H1 (cell line): ENCODE measurements at regions not wholly inside any gene's neighbourhood (a gene's known extent, or its start where the extent isn't known, plus 50 kb on each side); places are given as distances from the start of the nearest gene placed in this dataset.
A peak's percentile ranks its signal among the peaks of the same experiment; 100 is the strongest.

Experiments used
- CTCF ChIA-PET: fragments of 300-600 bp; sonication (Branson Sonifier 250); formaldehyde crosslinking; loops from one replicate; lab custom pipeline; 2021; ENCODE audit not compliant: partially characterized antibody; lab: Charles Lee
- POLR2A ChIA-PET: fragments of 300-600 bp; sonication (Branson Sonifier 250); formaldehyde crosslinking; loops from one replicate; lab custom pipeline; 2021; ENCODE audit warnings: inconsistent platforms; ENCODE audit not compliant: partially characterized antibody; lab: Charles Lee
- DNase-seq, 2 experiments: peaks; one replicate each; pipeline versions ENCODE4 v3.0.0 to v3.0.0-alpha.2; 2010 to 2022; ENCODE audit warnings: low spot score in 2 of 2, low read depth in 1 of 2, mixed read lengths in 1 of 2
- FAIRE-seq: peaks from 2 replicates; lab custom pipeline; 2011; peaks lifted over from hg19 to GRCh38; lab: Jason Lieb, UNC
- H2AFZ ChIP-seq: 2 replicates; pipeline ENCODE4 v1.8.1; 2012; ENCODE audit warnings: low read length, inconsistent platforms
- H2AK5ac ChIP-seq: 2 replicates; pipeline ENCODE4 v1.6.1; 2013; ENCODE audit warnings: low read depth, low read length
- H2BK120ac ChIP-seq: replicated peaks from 2 replicates; pipeline ENCODE3; 2013; ENCODE audit warnings: low read depth, low read length, inconsistent platforms
- H2BK12ac ChIP-seq: 2 replicates; pipeline ENCODE4 v1.6.1; 2013; ENCODE audit warnings: low read depth, low read length
- H2BK15ac ChIP-seq: 2 replicates; pipeline ENCODE4 v1.6.1; 2013; ENCODE audit warnings: low read length
- H2BK20ac ChIP-seq: 2 replicates; pipeline ENCODE4 v1.6.1; 2013; ENCODE audit warnings: low read length
- H2BK5ac ChIP-seq: 2 replicates; pipeline ENCODE4 v1.6.1; 2013; ENCODE audit warnings: low read depth, low read length
- H3K14ac ChIP-seq: 2 replicates; pipeline ENCODE4 v1.6.1; 2013; ENCODE audit warnings: inconsistent platforms; ENCODE audit not compliant: insufficient read length
- H3K18ac ChIP-seq: 2 replicates; pipeline ENCODE4 v1.6.1; 2013; ENCODE audit warnings: low read length; ENCODE audit errors: extremely low read depth
- H3K23ac ChIP-seq: 2 replicates; pipeline ENCODE4 v1.6.1; 2013; ENCODE audit warnings: inconsistent platforms; ENCODE audit not compliant: insufficient read length
- H3K23me2 ChIP-seq: 2 replicates; pipeline ENCODE4 v1.6.1; 2013; ENCODE audit warnings: low read depth, low read length
- H3K27ac ChIP-seq: 2 replicates; pipeline ENCODE4 v1.6.1; 2011; ENCODE audit warnings: low read depth, low read length, inconsistent platforms
- H3K27me3 ChIP-seq, 4 experiments: replicated peaks in 1 of 4; 1 replicate in 1 of 4; 2 replicates in 3 of 4; pipeline versions ENCODE4 v1.6.1 to v1.8.1; 2011 to 2013; ENCODE audit warnings: low read length in 3 of 4, mild to moderate bottlenecking in 3 of 4, inconsistent platforms in 2 of 4, mixed read lengths in 2 of 4, moderate library complexity in 1 of 4; ENCODE audit not compliant: control insufficient read depth in 3 of 4, insufficient read depth in 3 of 4; ENCODE audit errors: extremely low read depth in 1 of 4
- H3K36me3 ChIP-seq, 4 experiments: 2 replicates each; pipeline versions ENCODE4 v1.6.1 to v1.8.1; 2011 to 2013; ENCODE audit warnings: mild to moderate bottlenecking in 4 of 4, low read length in 3 of 4, moderate library complexity in 2 of 4, control low read depth in 1 of 4, inconsistent platforms in 1 of 4; ENCODE audit not compliant: insufficient read depth in 4 of 4, control insufficient read depth in 2 of 4
- H3K4ac ChIP-seq: replicated peaks from 2 replicates; pipeline ENCODE3; 2013; ENCODE audit warnings: low read length, low read depth, mixed read lengths, inconsistent platforms; ENCODE audit not compliant: insufficient read length
- H3K4me1 ChIP-seq, 4 experiments: replicated peaks in 1 of 4; 1 replicate in 1 of 4; 2 replicates in 3 of 4; pipeline versions ENCODE4 v1.6.1 to v1.8.1; 2011 to 2013; ENCODE audit warnings: low read length in 3 of 4, inconsistent platforms in 2 of 4, mixed read lengths in 1 of 4; ENCODE audit not compliant: insufficient read depth in 4 of 4, control insufficient read depth in 3 of 4
- H3K4me2 ChIP-seq, 2 experiments: 2 replicates each; pipeline versions ENCODE4 v1.6.1 to v1.8.1; 2011 to 2013; ENCODE audit warnings: low read depth in 2 of 2, low read length in 2 of 2, control low read depth in 1 of 2, inconsistent platforms in 1 of 2, mild to moderate bottlenecking in 1 of 2; ENCODE audit not compliant: insufficient read depth in 1 of 2
- H3K4me3 ChIP-seq, 4 experiments: fragments of 200-600, 300-600 bp in 1 of 4; sonication (generic), shearing (Covaris generic), sonication (Bioruptor Twin) in 1 of 4; 2 replicates each; pipeline versions ENCODE4 v1.5.1 to v1.8.1; 2011 to 2016; ENCODE audit warnings: low read length in 4 of 4, low read depth in 3 of 4, control low read depth in 2 of 4, inconsistent platforms in 2 of 4, mild to moderate bottlenecking in 2 of 4, mixed read lengths in 1 of 4, moderate library complexity in 1 of 4; ENCODE audit not compliant: insufficient read depth in 2 of 4; ENCODE audit errors: extremely low read depth in 1 of 4
- H3K56ac ChIP-seq: replicated peaks from 2 replicates; pipeline ENCODE3; 2013; ENCODE audit warnings: low read depth, mild to moderate bottlenecking, mixed read lengths, low read length, inconsistent platforms; ENCODE audit not compliant: insufficient read length
- H3K79me1 ChIP-seq: 2 replicates; pipeline ENCODE4 v1.6.1; 2013; ENCODE audit warnings: low read depth, low read length, control low read depth
- H3K79me2 ChIP-seq, 2 experiments: 2 replicates each; pipeline versions ENCODE4 v1.6.1 to v1.8.1; 2012 to 2013; ENCODE audit warnings: low read length in 2 of 2, mild to moderate bottlenecking in 2 of 2, inconsistent platforms in 1 of 2; ENCODE audit not compliant: insufficient read depth in 2 of 2, control insufficient read depth in 1 of 2
- H3K9ac ChIP-seq, 4 experiments: replicated peaks in 1 of 4; 1 replicate in 1 of 4; 2 replicates in 3 of 4; pipeline versions ENCODE4 v1.6.1 to v1.8.1; 2011 to 2013; ENCODE audit warnings: low read depth in 3 of 4, low read length in 3 of 4, control low read depth in 2 of 4, mild to moderate bottlenecking in 2 of 4, moderate library complexity in 2 of 4, inconsistent platforms in 1 of 4; ENCODE audit errors: extremely low read depth in 1 of 4
- H3K9me3 ChIP-seq, 2 experiments: 2 replicates each; pipeline versions ENCODE4 v1.6.1 to v1.8.1; 2012 to 2013; ENCODE audit warnings: mild to moderate bottlenecking in 2 of 2, moderate library complexity in 2 of 2, control low read depth in 1 of 2, inconsistent platforms in 1 of 2, low read depth in 1 of 2, low read length in 1 of 2, mixed read lengths in 1 of 2; ENCODE audit not compliant: insufficient read depth in 2 of 2
- H4K20me1 ChIP-seq, 2 experiments: replicated peaks in 1 of 2; 2 replicates each; pipeline versions ENCODE3 to v1.8.1; 2011 to 2013; ENCODE audit warnings: inconsistent platforms in 2 of 2, low read length in 2 of 2, mild to moderate bottlenecking in 1 of 2; ENCODE audit not compliant: insufficient read depth in 2 of 2, control insufficient read depth in 1 of 2
- H4K5ac ChIP-seq: 2 replicates; pipeline ENCODE4 v1.6.1; 2013; ENCODE audit warnings: low read length, low read depth, mixed read lengths, inconsistent platforms; ENCODE audit not compliant: insufficient read length
- H4K8ac ChIP-seq: 2 replicates; pipeline ENCODE4 v1.8.0; 2013; ENCODE audit warnings: mild to moderate bottlenecking, moderate library complexity, low read length, inconsistent platforms; ENCODE audit not compliant: insufficient read depth; ENCODE audit errors: extremely low read depth
- H4K91ac ChIP-seq: replicated peaks from 2 replicates; pipeline ENCODE3; 2013; ENCODE audit warnings: low read length, mixed read lengths, inconsistent platforms; ENCODE audit not compliant: insufficient read length
- ASH2L ChIP-seq: fragments of 200-600, 300-600 bp; sonication (generic); IDR thresholded peaks from one replicate; pipeline ENCODE4 v1.7.1; 2017; ENCODE audit warnings: low read length
- ATF3 ChIP-seq: IDR thresholded peaks from 2 replicates; pipeline ENCODE4 v1.6.1; 2011; ENCODE audit warnings: low read depth, mild to moderate bottlenecking, low read length; ENCODE audit not compliant: insufficient read depth
- BACH1 ChIP-seq: IDR thresholded peaks from 2 replicates; pipeline ENCODE4 v1.6.1; 2012; ENCODE audit warnings: low read length, improper control_type of control experiment
- CHD2 ChIP-seq: IDR thresholded peaks from 2 replicates; pipeline ENCODE4 v1.6.1; 2012; ENCODE audit warnings: low read length, improper control_type of control experiment
- E2F6 ChIP-seq: IDR thresholded peaks from 2 replicates; pipeline ENCODE4 v1.6.1; 2012; ENCODE audit warnings: inconsistent platforms
- GABPA ChIP-seq: IDR thresholded peaks from 2 replicates; pipeline ENCODE4 v1.6.1; 2011; ENCODE audit warnings: mild to moderate bottlenecking, low read length, moderate library complexity, borderline replicate concordance; ENCODE audit not compliant: insufficient read depth
- HDAC2 ChIP-seq, 2 experiments: fragments of 300-600 bp in 1 of 2; sonication (generic) in 1 of 2; IDR thresholded peaks; 2 replicates each; pipeline ENCODE4 v1.6.1; 2011 to 2012; ENCODE audit warnings: low read depth in 2 of 2, low read length in 2 of 2, mild to moderate bottlenecking in 2 of 2, moderate library complexity in 2 of 2, borderline replicate concordance in 1 of 2, inconsistent platforms in 1 of 2
- HDAC6 ChIP-seq: IDR thresholded peaks from one replicate; pipeline ENCODE4 v1.7.1; 2012; ENCODE audit warnings: low read depth, mild to moderate bottlenecking, inconsistent platforms, low read length, moderate library complexity
- NRF1 ChIP-seq: IDR thresholded peaks from 2 replicates; pipeline ENCODE4 v1.6.1; 2011; ENCODE audit warnings: mild to moderate bottlenecking, low read depth, low read length, improper control_type of control experiment
- POLR2A ChIP-seq, 2 experiments: IDR thresholded peaks; 1 replicate in 1 of 2; 2 replicates in 1 of 2; pipeline ENCODE4 v1.6.1; 2011; ENCODE audit warnings: low read depth in 2 of 2, low read length in 2 of 2, mild to moderate bottlenecking in 2 of 2; ENCODE audit errors: control extremely low read depth in 1 of 2
- POLR2AphosphoS5 ChIP-seq: IDR thresholded peaks from 2 replicates; pipeline ENCODE4 v1.6.1; 2011; ENCODE audit warnings: low read depth, low read length
- POU5F1 ChIP-seq: IDR thresholded peaks from 2 replicates; pipeline ENCODE4 v1.6.1; 2011; ENCODE audit warnings: low read depth, mild to moderate bottlenecking, low read length, moderate library complexity
- SAP30 ChIP-seq: fragments of 300-600 bp; sonication (generic); IDR thresholded peaks from 2 replicates; pipeline ENCODE4 v1.7.1; 2012; ENCODE audit warnings: low read length, moderate library complexity, mild to moderate bottlenecking, inconsistent platforms; ENCODE audit not compliant: insufficient read depth, insufficient replicate concordance
- TCF12 ChIP-seq: IDR thresholded peaks from 2 replicates; pipeline ENCODE4 v1.6.1; 2011; ENCODE audit warnings: low read depth, mild to moderate bottlenecking, low read length
- WGBS, 2 experiments: shearing (Covaris generic) in 1 of 2; methylation state at CpG; one replicate each; pipeline versions ENCODE4 v1.1.6 to v1.1.7; 2013 to 2015; ENCODE audit warnings: low lambda C conversion rate in 2 of 2, mixed read lengths in 2 of 2, inconsistent platforms in 1 of 2, low coverage in 1 of 2, missing lambda C conversion rate in 1 of 2; ENCODE audit not compliant: insufficient replicate concordance in 2 of 2, insufficient coverage in 1 of 2, insufficient read length in 1 of 2; ENCODE audit errors: extremely low coverage in 1 of 2, missing lambda C conversion rate in 1 of 2; 5-methylcytosine and 5-hydroxymethylcytosine counted together

GRCh38 chr21:30102871-30103270 is 63.7 kb downstream of the CLDN17 start:
- no peak overlapping the region for H3K27ac ChIP-seq
- H3K79me1 ChIP-seq, result no peaks in the 10 kb centered on the region
- no peak overlapping the region for H2BK5ac ChIP-seq
- CTCF ChIA-PET, result interaction anchor here (0.6 to 2.4 kb wide), 4 partner anchors 14 to 460 kb away, joined by 3 to 6 read pairs (median 4); no protein-coding TSS in a partner anchor
- no peak overlapping the region for H2BK12ac ChIP-seq
- H3K9me3 ChIP-seq, result no peaks in the 10 kb centered on the region
- H2BK15ac ChIP-seq, result no peak overlapping the region
- H4K5ac ChIP-seq, result no peak overlapping the region
- no peak overlapping the region for H3K9ac ChIP-seq
- H3K4me1 ChIP-seq, result peaks cover 0 to 4% (median 0%) of the 10 kb centered on the region in 4 experiments; a peak in 1 of 7 replicates
- no peak overlapping the region for H3K14ac ChIP-seq
- H2AFZ ChIP-seq, result 0 out of 2 replicates have a peak overlapping the region, but pooled peaks have one; percentile 39
- POLR2A ChIA-PET, result no interaction called here
- H3K27me3 ChIP-seq, result no peaks in the 10 kb centered on the region
- H4K91ac ChIP-seq, result no peak overlapping the region
- H3K4ac ChIP-seq, result no peak overlapping the region
- peak; percentile 7 for FAIRE-seq
- H3K18ac ChIP-seq, result no peak overlapping the region
- H2BK120ac ChIP-seq, result no peak overlapping the region
- H3K36me3 ChIP-seq, result no peaks in the 10 kb centered on the region
- H3K56ac ChIP-seq, result no peak overlapping the region
- no peak overlapping the region for H3K23ac ChIP-seq
- H2BK20ac ChIP-seq, result no peak overlapping the region
- H3K23me2 ChIP-seq, result no peaks in the 10 kb centered on the region
- H4K8ac ChIP-seq, result no peak overlapping the region
- 78% methylated on average over 5 of the region's 5 CpGs; no CpG with 5 or more reads in 1 of the 2 experiments for WGBS, 2 experiments
- no peaks in the 10 kb centered on the region for H3K79me2 ChIP-seq
- no peak overlapping the region for H2AK5ac ChIP-seq
- H3K4me3 ChIP-seq, result no peak overlapping the region
- TF ChIP-seq GABPA (no peak), ATF3 (no peak), POLR2A (IDR thresholded peaks at IDR 0.05; ENCODE audit: control extremely low read depth in 1 of 2, low read depth in 2 of 2, low read length in 2 of 2) (no peak), TCF12 (no peak), POU5F1 (no peak), E2F6 (no peak), NRF1 (no peak), HDAC2 (IDR thresholded peaks at IDR 0.05; ENCODE audit: borderline replicate concordance in 1 of 2, low read depth in 2 of 2, low read length in 2 of 2) (no peak), ASH2L (no peak), CHD2 (no peak), POLR2AphosphoS5 (no peak), BACH1 (no peak), SAP30 (no peak), HDAC6 (no peak)
- DNase-seq, result no peak
- H4K20me1 ChIP-seq, result no peaks in the 10 kb centered on the region
- no peak overlapping the region for H3K4me2 ChIP-seq
